Glutamatergic neuron (in vitro differentiated cells): ENCODE measurements at regions not wholly inside any gene's neighbourhood (a gene's known extent, or its start where the extent isn't known, plus 50 kb on each side); places are given as distances from the start of the nearest gene placed in this dataset.

Experiments used
- DNase-seq: peaks from one replicate; pipeline ENCODE4 v3.0.0; 2022
- H3K27ac Mint-ChIP-seq: one replicate; pipeline ENCODE4 v1.8.0; 2020; ENCODE audit warnings: mild to moderate bottlenecking, mixed read lengths, inconsistent platforms; ENCODE audit not compliant: unreplicated experiment
- H3K27me3 Mint-ChIP-seq: one replicate; pipeline ENCODE4 v1.8.0; 2020; ENCODE audit warnings: mild to moderate bottlenecking, moderate library complexity, mixed read lengths, inconsistent platforms; ENCODE audit not compliant: unreplicated experiment
- H3K36me3 Mint-ChIP-seq: one replicate; pipeline ENCODE4 v1.8.0; 2020; ENCODE audit warnings: mild to moderate bottlenecking, mixed read lengths, inconsistent platforms; ENCODE audit not compliant: unreplicated experiment
- H3K4me1 Mint-ChIP-seq: one replicate; pipeline ENCODE4 v1.8.0; 2020; ENCODE audit warnings: mild to moderate bottlenecking, low read depth, mixed read lengths, inconsistent platforms; ENCODE audit not compliant: unreplicated experiment
- H3K4me3 Mint-ChIP-seq: one replicate; pipeline ENCODE4 v1.8.0; 2020; ENCODE audit warnings: mild to moderate bottlenecking, mixed read lengths, inconsistent platforms; ENCODE audit not compliant: unreplicated experiment
- H3K9me3 Mint-ChIP-seq: one replicate; pipeline ENCODE4 v1.8.0; 2020; ENCODE audit warnings: mild to moderate bottlenecking, moderate library complexity, mixed read lengths, inconsistent platforms; ENCODE audit not compliant: unreplicated experiment
- CTCF ChIP-seq: fragments of 200-600 bp; sonication (generic); IDR thresholded peaks from one replicate; pipeline ENCODE4 v1.5.0; 2021; ENCODE audit not compliant: partially characterized antibody, unreplicated experiment

- no peaks in the 10 kb centered on the region for H3K4me1 Mint-ChIP-seq
- no peak for DNase-seq
- H3K27me3 Mint-ChIP-seq: peaks cover 4% of the 10 kb centered on the region
- H3K4me3 Mint-ChIP-seq: no peak overlapping the region
- no peak for TF ChIP-seq CTCF
- H3K9me3 Mint-ChIP-seq: peaks cover 15% of the 10 kb centered on the region
- H3K36me3 Mint-ChIP-seq: peaks cover 4% of the 10 kb centered on the region
- H3K27ac Mint-ChIP-seq: no peak overlapping the region
These were observed 370.0 kb upstream of the C1orf174 start for GRCh38 chr1:4269952-4270570.

- H3K4me1 Mint-ChIP-seq: no peaks in the 10 kb centered on the region
- no peak overlapping the region for H3K27ac Mint-ChIP-seq
- peaks cover 14% of the 10 kb centered on the region for H3K9me3 Mint-ChIP-seq
- TF ChIP-seq CTCF: no peak
- H3K4me3 Mint-ChIP-seq: no peak overlapping the region
- peaks cover 4% of the 10 kb centered on the region for H3K36me3 Mint-ChIP-seq
- no peak for DNase-seq
- H3K27me3 Mint-ChIP-seq: peaks cover 4% of the 10 kb centered on the region
These were observed 370.7 kb upstream of the C1orf174 start for GRCh38 chr1:4270651-4271337.

GRCh38 chr1:4271338-4271998, 371.4 kb upstream of the C1orf174 start:
- H3K27me3 Mint-ChIP-seq: peaks cover 4% of the 10 kb centered on the region

GRCh38 chr1:4272568-4272967, 372.5 kb upstream of the C1orf174 start:
- H3K27ac Mint-ChIP-seq: no peak overlapping the region
- peaks cover 4% of the 10 kb centered on the region for H3K36me3 Mint-ChIP-seq
- H3K4me3 Mint-ChIP-seq: no peak overlapping the region
- TF ChIP-seq CTCF: no peak
- no peaks in the 10 kb centered on the region for H3K4me1 Mint-ChIP-seq
- H3K27me3 Mint-ChIP-seq: peaks cover 4% of the 10 kb centered on the region
- H3K9me3 Mint-ChIP-seq: peaks cover 21% of the 10 kb centered on the region
- DNase-seq: no peak

More at GRCh38 chr1:4271338-4271998, 371.4 kb upstream of the C1orf174 start:
- H3K36me3 Mint-ChIP-seq: peaks cover 4% of the 10 kb centered on the region
- no peak overlapping the region for H3K27ac Mint-ChIP-seq
- H3K4me1 Mint-ChIP-seq: no peaks in the 10 kb centered on the region
- no peak for DNase-seq
- TF ChIP-seq CTCF: no peak
- no peak overlapping the region for H3K4me3 Mint-ChIP-seq
- peaks cover 15% of the 10 kb centered on the region for H3K9me3 Mint-ChIP-seq

GRCh38 chr1:4273243-4273642, 373.2 kb upstream of the C1orf174 start:
- no peak overlapping the region for H3K4me3 Mint-ChIP-seq
- H3K27ac Mint-ChIP-seq: no peak overlapping the region
- H3K36me3 Mint-ChIP-seq: peaks cover 4% of the 10 kb centered on the region
- no peak for DNase-seq
- H3K4me1 Mint-ChIP-seq: no peaks in the 10 kb centered on the region
- no peak for TF ChIP-seq CTCF
- H3K9me3 Mint-ChIP-seq: peaks cover 21% of the 10 kb centered on the region
- peaks cover 6% of the 10 kb centered on the region for H3K27me3 Mint-ChIP-seq
